Neural cell (in vitro differentiated cells): ENCODE measurements at regions not wholly inside any gene's neighbourhood (a gene's known extent, or its start where the extent isn't known, plus 50 kb on each side); places are given as distances from the start of the nearest gene placed in this dataset.

Experiments used
- CTCF ChIP-seq: fragments of 450-650 bp; IDR thresholded peaks from 2 replicates; pipeline ENCODE4 v1.5.1; 2014; ENCODE audit warnings: antibody characterized with exemption, mild to moderate bottlenecking, moderate library complexity; ENCODE audit not compliant: poor library complexity, severe bottlenecking
- EP300 ChIP-seq: fragments of 450-650 bp; conservative IDR thresholded peaks from 2 replicates; pipeline ENCODE4 v1.6.1; 2014; ENCODE audit warnings: antibody characterized with exemption, mild to moderate bottlenecking, moderate library complexity; ENCODE audit not compliant: poor library complexity, severe bottlenecking
- EZH2 ChIP-seq: fragments of 200-600, 300-800 bp; shearing (Covaris generic), sonication (generic); IDR thresholded peaks from 2 replicates; pipeline ENCODE4 v1.6.1; 2014; ENCODE audit warnings: antibody characterized with exemption, low read length, borderline replicate concordance, mild to moderate bottlenecking; ENCODE audit not compliant: insufficient read depth, poor library complexity, severe bottlenecking
- MXI1 ChIP-seq: fragments of 450-650 bp; conservative IDR thresholded peaks from 2 replicates; pipeline ENCODE4 v1.6.1; 2014; ENCODE audit warnings: antibody characterized with exemption, mild to moderate bottlenecking; ENCODE audit not compliant: poor library complexity, severe bottlenecking
- POLR2AphosphoS5 ChIP-seq: IDR thresholded peaks from 2 replicates; pipeline ENCODE4 v1.6.1; 2012

GRCh38 chr11:112689851-112690250, 271.4 kb upstream of the NCAM1 start:
- no peak for TF ChIP-seq CTCF
- TF ChIP-seq EZH2, result no peak
- TF ChIP-seq POLR2AphosphoS5, result no peak
- no peak for TF ChIP-seq MXI1
- TF ChIP-seq EP300, result no peak
